Bronchial epithelial cell (primary cell): ENCODE measurements at regions not wholly inside any gene's neighbourhood (a gene's known extent, or its start where the extent isn't known, plus 50 kb on each side); places are given as distances from the start of the nearest gene placed in this dataset.

Experiments used
- DNase-seq: peaks from one replicate; pipeline ENCODE4 v3.0.0-alpha.2; 2010; ENCODE audit warnings: low read depth
- FAIRE-seq: peaks from 2 replicates; lab custom pipeline; 2011; peaks lifted over from hg19 to GRCh38; lab: Jason Lieb, UNC
- H3K27me3 ChIP-seq: 2 replicates; pipeline ENCODE4 v1.5.1; 2011; ENCODE audit warnings: low read length; ENCODE audit not compliant: control insufficient read depth, insufficient read depth
- H3K36me3 ChIP-seq: 2 replicates; pipeline ENCODE4 v1.5.1; 2011; ENCODE audit warnings: low read length; ENCODE audit not compliant: control insufficient read depth, insufficient read depth
- H3K4me3 ChIP-seq: 2 replicates; pipeline ENCODE4 v1.5.1; 2011; ENCODE audit warnings: mild to moderate bottlenecking, low read depth, low read length, control low read depth
- CTCF ChIP-seq: IDR thresholded peaks from 2 replicates; pipeline ENCODE4 v1.5.1; 2011; ENCODE audit warnings: mild to moderate bottlenecking, moderate library complexity, low read length, control low read depth, inconsistent platforms; ENCODE audit not compliant: insufficient read depth, severe bottlenecking

GRCh38 chr20:12321736-12322135 is 404.0 kb downstream of the BTBD3 start:
- FAIRE-seq (no peak), DNase-seq (no peak)
- no peaks in the 10 kb centered on the region for H3K27me3 ChIP-seq
- no peaks in the 10 kb centered on the region for H3K36me3 ChIP-seq
- TF ChIP-seq CTCF: no peak
- no peak overlapping the region for H3K4me3 ChIP-seq

- Histone ChIP-seq H3K27me3 (no peaks in the 10 kb centered on the region), H3K36me3 (no peaks in the 10 kb centered on the region), H3K4me3 (no peak overlapping the region)
- FAIRE-seq (no peak), DNase-seq (no peak)
- TF ChIP-seq CTCF: no peak
Observed at GRCh38 chr20:12327205-12327604, 409.5 kb downstream of the BTBD3 start.

- Histone ChIP-seq H3K36me3 (no peaks in the 10 kb centered on the region), H3K27me3 (no peaks in the 10 kb centered on the region), H3K4me3 (no peak overlapping the region)
- no peak for FAIRE-seq
- TF ChIP-seq CTCF: no peak
- DNase-seq: no peak
Observed at GRCh38 chr20:12331236-12331635, 413.5 kb downstream of the BTBD3 start.

- no peak for TF ChIP-seq CTCF
- DNase-seq: no peak
- Histone ChIP-seq H3K36me3 (no peaks in the 10 kb centered on the region), H3K27me3 (no peaks in the 10 kb centered on the region), H3K4me3 (no peak overlapping the region)
- no peak for FAIRE-seq
Observed at GRCh38 chr20:12337601-12338000, 419.9 kb downstream of the BTBD3 start.

- no peak for DNase-seq
Observed at GRCh38 chr20:12345978-12346377, 428.3 kb downstream of the BTBD3 start.

More at GRCh38 chr20:12345978-12346377, 428.3 kb downstream of the BTBD3 start:
- no peak for TF ChIP-seq CTCF
- Histone ChIP-seq H3K4me3 (no peak overlapping the region), H3K27me3 (no peaks in the 10 kb centered on the region), H3K36me3 (no peaks in the 10 kb centered on the region)
- FAIRE-seq: no peak
